ENCODE measurements at regions not wholly inside any gene's neighbourhood (a gene's known extent, or its start where the extent isn't known, plus 50 kb on each side); places are given as distances from the start of the nearest gene placed in this dataset.

DNA sequence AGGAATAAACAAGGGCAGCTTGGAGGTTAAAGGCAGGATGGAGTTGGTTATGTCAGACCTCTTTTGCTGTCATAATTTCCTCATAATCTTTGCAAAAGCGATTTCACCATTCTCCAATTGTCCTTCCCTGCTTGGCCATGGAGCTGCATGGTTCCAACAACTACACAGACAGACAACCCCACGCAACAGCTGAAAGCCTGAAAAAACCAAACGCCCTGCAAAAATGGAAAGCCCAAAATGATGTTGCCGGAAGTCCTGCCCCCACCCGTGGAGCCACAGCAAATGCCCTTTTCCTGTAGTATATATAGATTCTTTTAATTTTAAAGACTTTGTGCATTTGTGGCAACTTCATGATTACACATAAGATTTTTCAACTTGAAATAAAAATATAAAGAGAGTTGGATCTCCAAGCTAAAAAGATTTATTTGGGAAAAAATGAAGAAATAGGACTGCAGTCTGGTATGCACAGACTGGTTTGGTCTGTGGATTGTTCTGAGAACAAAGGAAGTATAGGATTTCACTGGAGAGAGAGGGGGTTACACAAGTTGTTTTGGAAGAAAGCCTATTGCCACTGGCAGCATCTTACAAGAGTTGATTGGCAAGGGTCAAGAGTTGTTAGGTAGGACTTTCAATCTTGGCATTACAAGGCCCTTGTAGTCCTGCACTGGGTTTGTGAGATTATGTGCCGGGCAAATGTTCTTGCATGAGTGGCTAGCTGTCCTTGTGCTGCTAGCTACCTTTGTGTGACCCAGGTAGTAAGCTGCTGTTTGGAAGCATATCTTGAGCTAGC, 190.0 kb downstream of the C6orf118 start:
- H3K4me1 Mint-ChIP-seq = no peaks in the 10 kb centered on the region

DNA sequence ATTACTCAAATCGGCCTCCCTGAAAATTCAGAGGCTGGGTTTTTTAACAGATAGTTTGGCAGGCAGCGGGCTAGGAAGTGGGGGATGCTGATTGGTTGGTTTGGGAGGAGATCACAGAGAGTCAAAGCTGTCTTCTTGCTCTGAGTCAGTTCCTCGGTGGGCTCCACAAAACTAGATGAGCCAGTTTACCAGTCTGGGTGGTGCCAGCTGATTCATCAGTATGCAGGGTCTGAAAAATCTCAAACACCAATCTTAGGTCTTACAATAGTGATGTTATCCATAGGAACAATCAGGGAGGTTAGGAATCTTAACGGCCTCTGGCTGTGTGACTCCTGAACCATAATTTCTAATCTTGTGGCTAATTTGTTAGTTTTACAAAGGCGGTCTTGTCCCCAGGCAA, 190.7 kb downstream of the C6orf118 start:
- H3K36me3 Mint-ChIP-seq = no peaks in the 10 kb centered on the region
- H3K9me3 Mint-ChIP-seq = peaks cover 14% of the 10 kb centered on the region
- no peak overlapping the region for H3K27ac Mint-ChIP-seq
- no peaks in the 10 kb centered on the region for H3K27me3 Mint-ChIP-seq
- no peaks in the 10 kb centered on the region for H3K4me1 Mint-ChIP-seq
- no peak for DNase-seq
- H3K4me3 Mint-ChIP-seq = no peak overlapping the region

More for the DNA sequence above, 190.0 kb downstream of the C6orf118 start:
- DNase-seq = no peak
- peaks cover 11% of the 10 kb centered on the region for H3K9me3 Mint-ChIP-seq
- H3K27ac Mint-ChIP-seq = no peak overlapping the region
- no peaks in the 10 kb centered on the region for H3K36me3 Mint-ChIP-seq
- H3K27me3 Mint-ChIP-seq = no peaks in the 10 kb centered on the region
- H3K4me3 Mint-ChIP-seq = no peak overlapping the region

DNA sequence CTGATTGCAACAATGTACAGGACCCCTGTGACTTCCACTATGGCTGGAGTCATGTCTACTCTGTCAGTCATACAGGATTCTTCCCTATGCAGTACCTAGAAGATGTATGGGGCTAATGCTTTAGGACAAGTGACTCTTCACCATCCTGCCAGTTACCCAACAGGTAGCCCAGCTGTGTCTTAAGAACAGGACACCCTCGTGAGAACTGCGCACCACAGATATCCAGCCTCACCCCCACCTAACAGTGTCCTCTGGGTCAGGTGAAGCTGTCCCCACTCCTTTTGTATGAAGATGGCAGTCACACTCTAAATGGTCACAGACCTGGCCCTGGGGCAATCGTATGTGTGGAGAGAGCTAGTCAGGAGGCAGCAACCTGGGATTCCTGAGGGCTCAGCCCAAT, 191.6 kb downstream of the C6orf118 start:
- no peaks in the 10 kb centered on the region for H3K4me1 Mint-ChIP-seq
- no peak for DNase-seq
- H3K4me3 Mint-ChIP-seq = no peak overlapping the region
- H3K9me3 Mint-ChIP-seq = peaks cover 16% of the 10 kb centered on the region
- H3K36me3 Mint-ChIP-seq = no peaks in the 10 kb centered on the region
- H3K27me3 Mint-ChIP-seq = no peaks in the 10 kb centered on the region
- H3K27ac Mint-ChIP-seq = no peak overlapping the region

DNA sequence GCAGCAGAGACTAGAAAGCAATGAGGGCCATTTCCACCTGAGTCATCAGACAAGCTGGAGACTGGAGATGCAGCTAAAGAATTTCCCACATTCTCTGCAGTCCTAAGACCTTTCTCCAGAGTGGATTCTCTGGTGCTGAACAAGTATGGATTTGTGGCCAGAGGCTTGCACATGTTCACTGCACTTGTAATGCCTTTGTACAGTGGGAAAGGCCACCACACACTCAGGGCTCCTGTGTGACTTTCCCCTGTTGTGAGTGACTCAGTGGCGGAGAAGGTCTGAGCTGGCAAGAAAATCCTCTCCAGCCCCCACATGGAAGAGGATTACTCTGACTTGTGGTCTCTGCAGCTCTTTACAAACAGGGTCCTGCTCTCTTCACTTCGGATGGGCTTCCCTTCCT, 192.3 kb downstream of the C6orf118 start:
- Mint-ChIP-seq H3K27me3 (no peaks in the 10 kb centered on the region), H3K9me3 (peaks cover 19% of the 10 kb centered on the region), H3K4me3 (no peak overlapping the region), H3K36me3 (no peaks in the 10 kb centered on the region), H3K4me1 (no peaks in the 10 kb centered on the region), H3K27ac (no peak overlapping the region)
- DNase-seq = no peak

DNA sequence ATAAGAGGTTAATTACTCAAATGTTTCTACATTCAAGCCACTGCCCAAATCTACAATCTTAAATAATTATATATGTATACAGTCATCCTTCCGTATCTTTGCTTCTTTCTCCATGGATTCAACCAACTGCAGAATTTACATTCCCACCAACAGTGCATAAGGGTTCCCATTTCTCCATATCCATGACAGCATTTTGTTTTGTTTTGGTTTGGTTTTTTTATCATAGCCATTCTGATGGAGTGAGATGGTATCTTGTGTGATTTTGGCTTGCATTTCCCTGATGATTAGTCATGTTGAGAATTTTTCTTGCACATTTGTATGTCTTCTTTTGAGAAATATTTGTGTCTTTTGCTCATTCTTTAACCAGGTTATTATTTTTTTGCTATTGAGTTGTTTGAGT, 198.5 kb downstream of the C6orf118 start:
- H3K4me3 Mint-ChIP-seq = no peak overlapping the region
- no peaks in the 10 kb centered on the region for H3K27me3 Mint-ChIP-seq
- no peaks in the 10 kb centered on the region for H3K4me1 Mint-ChIP-seq
- no peak overlapping the region for H3K27ac Mint-ChIP-seq
- H3K9me3 Mint-ChIP-seq = peaks cover 17% of the 10 kb centered on the region
- H3K36me3 Mint-ChIP-seq = no peaks in the 10 kb centered on the region
- DNase-seq = no peak

DNA sequence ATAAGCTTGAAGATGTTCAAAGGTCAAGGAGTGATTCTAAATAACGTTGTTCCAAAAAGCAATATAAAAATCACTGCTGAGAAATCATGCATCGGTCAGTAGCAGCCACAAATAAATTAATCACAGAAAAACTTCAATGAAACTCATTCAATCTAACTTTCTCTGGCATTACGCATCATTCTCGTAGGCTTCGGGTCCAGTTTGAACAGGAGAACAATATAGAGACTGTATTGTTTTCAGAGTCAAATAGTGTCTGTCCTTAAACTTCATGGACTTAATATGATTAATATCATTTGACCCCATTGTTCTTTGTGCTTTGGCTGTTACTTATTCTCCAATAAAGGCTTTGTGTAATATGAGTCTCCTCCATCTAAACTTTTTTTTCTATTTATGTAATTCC, 200.4 kb downstream of the C6orf118 start:
- H3K4me3 Mint-ChIP-seq = no peak overlapping the region

DNA sequence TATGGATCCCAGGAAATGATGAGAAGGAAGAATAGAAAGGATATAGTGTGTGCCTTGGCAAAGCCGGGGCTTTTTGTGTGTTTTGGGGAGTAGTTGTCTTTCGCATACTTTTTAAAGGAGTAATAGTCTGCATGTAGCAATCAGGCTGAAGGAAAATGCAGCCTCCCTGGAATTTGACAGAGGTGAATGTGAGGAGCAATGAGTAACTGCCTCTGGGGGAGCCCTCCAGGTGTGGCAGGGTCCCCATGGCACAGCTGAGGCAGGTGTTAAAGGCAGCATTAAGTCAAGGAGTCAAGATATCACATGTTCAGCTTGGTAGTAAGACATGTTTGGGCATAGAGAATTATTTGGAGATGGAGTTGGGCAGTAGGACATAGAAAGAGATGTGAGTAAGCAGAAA, 203.1 kb downstream of the C6orf118 start:
- no peaks in the 10 kb centered on the region for H3K36me3 Mint-ChIP-seq
- DNase-seq = no peak
- no peak overlapping the region for H3K4me3 Mint-ChIP-seq
- no peaks in the 10 kb centered on the region for H3K4me1 Mint-ChIP-seq
- H3K27me3 Mint-ChIP-seq = no peaks in the 10 kb centered on the region
- H3K27ac Mint-ChIP-seq = no peak overlapping the region
- peaks cover 2% of the 10 kb centered on the region for H3K9me3 Mint-ChIP-seq

More for the DNA sequence above, 200.4 kb downstream of the C6orf118 start:
- Mint-ChIP-seq H3K27ac (no peak overlapping the region), H3K4me1 (no peaks in the 10 kb centered on the region), H3K36me3 (no peaks in the 10 kb centered on the region), H3K9me3 (peaks cover 7% of the 10 kb centered on the region), H3K27me3 (no peaks in the 10 kb centered on the region)
- no peak for DNase-seq

DNA sequence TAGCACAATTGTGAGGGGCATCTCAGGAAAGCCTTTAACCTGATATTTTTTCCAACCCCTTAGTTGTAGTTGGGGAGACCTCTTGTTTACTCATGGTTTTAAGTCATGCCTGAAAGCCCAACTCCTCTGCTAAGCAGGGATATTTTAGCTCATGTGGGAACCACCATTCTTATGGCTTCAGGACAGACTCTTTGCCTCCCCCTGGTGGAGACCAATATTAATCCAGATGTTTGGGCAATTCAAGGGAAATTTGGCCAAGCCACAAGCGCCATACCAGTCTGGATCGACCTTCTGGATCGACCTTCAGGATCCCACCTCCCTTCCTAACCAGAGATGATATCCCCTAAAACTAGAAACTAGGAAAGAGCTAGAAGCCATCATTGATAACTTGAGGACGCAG, 211.2 kb downstream of the C6orf118 start:
- Mint-ChIP-seq H3K4me1 (no peaks in the 10 kb centered on the region), H3K27me3 (no peaks in the 10 kb centered on the region), H3K27ac (no peak overlapping the region), H3K4me3 (no peak overlapping the region), H3K36me3 (no peaks in the 10 kb centered on the region), H3K9me3 (peaks cover 8% of the 10 kb centered on the region)
- no peak for DNase-seq

DNA sequence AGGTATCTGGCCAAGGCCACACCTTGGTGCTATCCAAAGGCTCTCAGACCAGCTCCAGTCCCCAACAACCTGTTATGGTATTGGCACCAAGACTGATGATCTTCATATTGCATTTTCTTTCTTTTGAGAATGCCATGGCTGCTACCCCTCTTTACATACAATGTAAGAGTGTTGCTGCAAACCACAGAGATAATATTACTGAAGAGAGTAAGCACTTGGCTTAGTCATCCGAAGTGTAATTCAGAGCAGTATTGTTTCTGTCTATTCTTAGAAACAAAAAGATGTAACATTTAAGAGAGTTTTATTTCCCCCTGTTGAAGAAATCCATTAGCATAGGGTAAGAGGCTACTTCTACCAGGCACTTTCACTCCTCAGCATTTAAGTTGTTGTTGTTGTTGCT, 212.5 kb downstream of the C6orf118 start:
- Mint-ChIP-seq H3K36me3 (no peaks in the 10 kb centered on the region), H3K4me3 (no peak overlapping the region), H3K27me3 (no peaks in the 10 kb centered on the region), H3K4me1 (no peaks in the 10 kb centered on the region), H3K27ac (no peak overlapping the region), H3K9me3 (peaks cover 7% of the 10 kb centered on the region)
- no peak for DNase-seq

DNA sequence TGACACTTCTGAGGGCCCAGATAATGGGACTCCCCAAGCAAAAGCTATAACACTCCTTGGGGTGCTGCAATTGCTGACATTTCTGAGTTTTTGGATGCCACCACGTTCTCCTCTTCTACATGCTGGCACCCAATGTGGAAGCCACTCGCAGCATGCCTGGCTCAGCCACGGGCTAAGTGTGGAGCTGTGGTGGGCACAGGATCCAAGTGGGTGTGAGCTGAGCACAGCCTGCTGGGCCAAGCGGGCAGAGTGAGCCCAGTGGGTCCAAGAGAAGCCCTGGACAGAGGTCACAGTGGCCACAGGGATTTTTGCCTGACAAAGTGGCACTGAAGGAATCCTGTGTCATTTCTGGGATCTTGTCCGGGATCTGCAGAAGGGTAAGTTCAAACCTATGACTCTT, 213.2 kb downstream of the C6orf118 start:
- H3K36me3 Mint-ChIP-seq = no peaks in the 10 kb centered on the region
- DNase-seq = no peak
- H3K9me3 Mint-ChIP-seq = peaks cover 9% of the 10 kb centered on the region
- no peak overlapping the region for H3K4me3 Mint-ChIP-seq
- H3K27me3 Mint-ChIP-seq = no peaks in the 10 kb centered on the region
- H3K4me1 Mint-ChIP-seq = no peaks in the 10 kb centered on the region
- no peak overlapping the region for H3K27ac Mint-ChIP-seq

DNA sequence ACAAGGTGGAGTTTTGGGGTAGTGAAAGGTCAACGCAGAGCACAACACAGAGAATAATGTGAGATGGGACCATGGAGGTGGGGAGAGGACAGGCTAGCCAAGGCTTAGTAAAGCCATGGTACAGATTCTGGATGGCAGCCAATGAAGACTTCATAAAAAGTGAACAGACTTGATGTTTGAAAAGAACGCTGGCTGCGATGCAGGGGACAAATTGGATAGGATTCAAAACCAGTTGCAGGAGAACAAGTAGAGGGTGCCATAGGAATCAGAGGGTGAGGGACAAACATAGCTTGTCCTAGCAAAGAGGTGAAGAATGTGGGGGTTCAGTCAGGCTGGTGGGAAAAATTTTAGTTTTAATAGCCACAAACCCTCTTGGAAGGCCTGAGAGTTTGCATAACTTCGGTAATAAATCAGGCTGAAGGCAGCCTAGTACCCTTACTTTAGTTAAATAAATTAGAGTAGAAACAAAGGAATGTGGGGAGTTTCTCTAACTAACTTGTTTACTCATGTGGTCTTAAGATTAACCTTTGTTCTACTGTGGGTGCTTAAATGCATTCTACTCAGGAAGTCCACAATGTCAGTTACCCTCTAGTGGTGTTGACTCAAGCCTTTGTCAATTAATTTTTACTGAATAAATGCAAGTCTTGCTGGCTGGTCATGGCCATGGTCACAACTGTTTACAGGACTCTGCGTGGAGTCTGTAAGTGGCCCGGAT, 216.4 kb downstream of the C6orf118 start:
- Mint-ChIP-seq H3K9me3 (peaks cover 12% of the 10 kb centered on the region), H3K4me1 (no peaks in the 10 kb centered on the region), H3K27ac (no peak overlapping the region), H3K27me3 (no peaks in the 10 kb centered on the region), H3K4me3 (no peak overlapping the region), H3K36me3 (no peaks in the 10 kb centered on the region)
- no peak for DNase-seq

DNA sequence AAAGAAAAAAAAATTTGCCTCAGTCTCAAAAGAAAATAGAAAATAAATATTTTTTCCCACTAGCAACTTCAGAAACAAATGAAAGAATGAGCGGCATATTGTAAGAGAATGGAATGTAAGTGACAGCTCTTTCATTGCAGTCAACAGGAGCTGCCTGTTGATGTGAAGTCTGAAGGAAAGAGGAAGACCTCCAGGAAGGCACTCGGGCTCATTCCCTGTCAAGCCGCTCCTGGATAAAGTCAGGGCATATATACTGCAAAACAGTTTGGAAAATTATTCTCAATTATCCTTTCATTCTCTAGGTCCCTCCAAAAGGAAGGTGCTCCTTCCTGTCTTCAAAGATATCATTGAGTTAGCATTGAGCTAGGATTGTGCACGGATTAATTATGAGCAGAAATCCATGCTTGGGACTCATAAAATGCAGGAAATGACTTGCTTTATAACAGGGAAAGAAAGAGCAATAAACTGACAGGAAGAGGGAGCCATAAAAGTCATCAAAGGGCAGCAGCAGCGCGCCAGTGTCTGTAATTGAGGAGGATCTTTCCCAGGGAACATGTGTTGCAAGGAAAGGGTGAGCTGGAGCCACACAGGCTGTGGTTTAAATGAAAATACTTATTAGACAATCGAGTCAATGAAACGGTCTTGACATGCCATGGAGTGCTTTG, 218.2 kb downstream of the C6orf118 start:
- no peaks in the 10 kb centered on the region for H3K36me3 Mint-ChIP-seq

DNA sequence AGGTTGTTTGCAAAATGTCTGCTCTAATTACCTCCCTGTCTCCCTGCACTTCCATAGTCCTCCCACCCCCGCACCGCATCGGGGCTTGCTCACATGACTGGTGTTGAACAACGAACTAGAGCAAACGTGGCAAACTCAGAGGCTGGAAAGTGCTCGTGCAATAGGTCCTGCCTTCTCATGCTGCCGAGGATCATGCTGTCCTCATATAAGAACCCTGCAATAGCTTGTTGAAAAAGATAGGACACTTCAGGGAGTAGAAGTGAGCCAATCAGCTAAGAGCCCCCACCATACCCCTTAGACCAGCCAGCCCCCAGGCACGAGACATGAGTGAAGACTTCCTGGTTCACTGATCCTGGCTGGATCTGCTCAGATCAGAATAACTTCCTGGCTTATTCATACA, 219.2 kb downstream of the C6orf118 start:
- no peak overlapping the region for H3K27ac Mint-ChIP-seq
- H3K27me3 Mint-ChIP-seq = no peaks in the 10 kb centered on the region

More for the DNA sequence above, 218.2 kb downstream of the C6orf118 start:
- peaks cover 13% of the 10 kb centered on the region for H3K9me3 Mint-ChIP-seq
- no peaks in the 10 kb centered on the region for H3K4me1 Mint-ChIP-seq
- H3K27ac Mint-ChIP-seq = no peak overlapping the region
- no peaks in the 10 kb centered on the region for H3K27me3 Mint-ChIP-seq
- no peak overlapping the region for H3K4me3 Mint-ChIP-seq
- DNase-seq = no peak

DNA sequence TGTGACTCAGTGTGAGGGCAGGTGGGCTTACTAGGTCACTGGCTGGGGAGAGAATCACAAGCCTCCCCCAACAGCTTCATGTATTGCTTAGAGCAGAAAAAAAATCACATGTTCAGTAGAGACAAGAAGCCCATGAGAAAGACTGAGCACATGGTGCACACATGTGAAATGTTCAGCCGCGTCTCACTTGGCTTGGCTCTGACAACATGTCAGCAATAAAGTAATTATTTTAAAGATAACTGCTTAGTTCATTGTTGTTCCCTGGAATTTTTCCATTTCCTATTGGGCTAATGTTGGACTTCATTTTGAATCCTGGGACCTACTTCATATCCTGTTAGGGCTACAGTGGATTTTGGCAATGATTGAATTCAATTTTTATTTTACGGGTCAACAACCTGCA, 222.6 kb downstream of the C6orf118 start:
- DNase-seq = no peak
- H3K36me3 Mint-ChIP-seq = no peaks in the 10 kb centered on the region
- H3K4me1 Mint-ChIP-seq = no peaks in the 10 kb centered on the region
- H3K9me3 Mint-ChIP-seq = peaks cover 10% of the 10 kb centered on the region
- H3K27me3 Mint-ChIP-seq = no peaks in the 10 kb centered on the region
- no peak overlapping the region for H3K27ac Mint-ChIP-seq
- H3K4me3 Mint-ChIP-seq = no peak overlapping the region

More for the DNA sequence above, 219.2 kb downstream of the C6orf118 start:
- peaks cover 11% of the 10 kb centered on the region for H3K9me3 Mint-ChIP-seq
- H3K36me3 Mint-ChIP-seq = no peaks in the 10 kb centered on the region
- DNase-seq = no peak
- H3K4me3 Mint-ChIP-seq = no peak overlapping the region
- no peaks in the 10 kb centered on the region for H3K4me1 Mint-ChIP-seq

DNA sequence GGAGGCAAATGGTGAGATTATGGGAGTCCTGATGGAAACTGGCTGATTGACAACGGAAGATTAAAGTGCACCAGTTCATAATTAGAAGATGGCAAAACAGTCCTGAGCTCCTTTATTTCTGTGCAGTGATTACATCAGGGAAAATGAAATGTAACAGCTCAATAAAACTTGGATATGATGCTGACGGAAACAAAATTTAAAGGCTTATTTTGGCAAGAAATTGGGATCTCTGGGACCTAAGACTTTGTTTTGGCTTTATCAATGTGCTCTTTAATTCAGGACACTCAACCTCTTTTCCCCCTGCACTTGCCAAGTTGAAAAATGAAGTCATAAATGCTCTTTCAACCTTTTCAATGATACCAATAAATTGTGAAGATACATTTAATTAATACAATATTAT, 226.8 kb downstream of the C6orf118 start:
- no peak for DNase-seq
- Mint-ChIP-seq H3K4me1 (no peaks in the 10 kb centered on the region), H3K36me3 (no peaks in the 10 kb centered on the region), H3K9me3 (peaks cover 5% of the 10 kb centered on the region), H3K4me3 (no peak overlapping the region), H3K27ac (no peak overlapping the region), H3K27me3 (no peaks in the 10 kb centered on the region)

All from activated naive CD8-positive, alpha-beta T cell treated with anti-CD3 and anti-CD28 coated beads for 36 hours (primary cell).